ENCODE measurements at regions not wholly inside any gene's neighbourhood (a gene's known extent, or its start where the extent isn't known, plus 50 kb on each side); places are given as distances from the start of the nearest gene placed in this dataset.

DNA sequence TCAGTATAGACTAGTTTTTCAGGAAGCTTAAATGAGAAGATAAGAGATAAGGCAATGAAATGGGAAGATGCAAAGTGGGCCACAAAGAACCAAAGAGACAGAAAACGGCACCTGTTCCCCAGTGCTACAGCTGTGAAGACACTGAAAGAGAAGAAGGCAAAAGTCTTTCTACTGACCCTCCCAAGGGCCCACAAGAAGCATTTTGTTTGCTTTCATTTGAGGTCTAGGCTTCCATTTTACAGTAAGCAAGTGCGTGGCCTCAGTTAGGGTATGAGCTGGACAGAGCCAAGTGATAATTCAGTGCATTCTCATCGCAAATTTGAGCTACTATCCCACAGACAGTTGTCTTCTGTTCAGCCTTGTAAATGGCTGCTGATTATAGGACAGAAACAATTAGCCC, 53.4 kb upstream of the STK17B start:
- Histone ChIP-seq H3K27ac (ENCODE audit: low read depth, low read length) (no peak overlapping the region), H3K36me3 (ENCODE audit: control insufficient read depth in 3 of 3, insufficient read depth in 3 of 3, low read length in 3 of 3) (no peaks in the 10 kb centered on the region), H3K4me3 (ENCODE audit: low read length in 3 of 3) (no peak overlapping the region), H3K9me3 (ENCODE audit: control insufficient read depth in 3 of 3, low read length in 3 of 3) (no peaks in the 10 kb centered on the region), H3K4me1 (ENCODE audit: control insufficient read depth in 3 of 3, insufficient read depth in 3 of 3, low read length in 3 of 3) (no peaks in the 10 kb centered on the region), H3K9ac (ENCODE audit: low read depth in 1 of 3, low read length in 3 of 3) (no peak overlapping the region), H3K27me3 (ENCODE audit: control insufficient read depth in 3 of 3, insufficient read depth in 3 of 3, low read length in 3 of 3) (no peaks in the 10 kb centered on the region)

DNA sequence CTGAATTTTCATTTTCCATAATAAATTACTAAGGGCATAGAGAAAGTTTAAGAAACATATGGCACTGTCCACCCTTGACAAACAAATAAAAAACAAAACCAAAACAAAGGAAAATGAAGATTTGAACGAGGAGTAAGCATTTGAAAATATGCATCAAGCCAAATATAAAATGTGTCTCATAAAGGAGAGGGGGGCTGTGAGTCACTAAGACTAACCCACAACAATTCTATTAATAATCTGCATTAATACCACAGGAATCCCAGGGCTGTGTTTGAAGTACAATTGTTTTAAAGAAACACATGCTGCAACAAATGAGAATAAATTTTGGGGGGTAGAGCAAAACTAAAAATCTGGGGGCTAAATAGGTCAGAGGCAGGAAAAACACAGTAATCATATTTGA, 53.8 kb upstream of the STK17B start:
- no peaks in the 10 kb centered on the region for H3K27me3 ChIP-seq (ENCODE audit: control insufficient read depth in 3 of 3, insufficient read depth in 3 of 3, low read length in 3 of 3)
- H3K4me1 ChIP-seq (ENCODE audit: control insufficient read depth in 3 of 3, insufficient read depth in 3 of 3, low read length in 3 of 3) = no peaks in the 10 kb centered on the region
- no peak overlapping the region for H3K27ac ChIP-seq (ENCODE audit: low read depth, low read length)
- H3K9ac ChIP-seq (ENCODE audit: low read depth in 1 of 3, low read length in 3 of 3) = no peak overlapping the region
- no peak overlapping the region for H3K4me3 ChIP-seq (ENCODE audit: low read length in 3 of 3)
- H3K36me3 ChIP-seq (ENCODE audit: control insufficient read depth in 3 of 3, insufficient read depth in 3 of 3, low read length in 3 of 3) = no peaks in the 10 kb centered on the region
- no peaks in the 10 kb centered on the region for H3K9me3 ChIP-seq (ENCODE audit: control insufficient read depth in 3 of 3, low read length in 3 of 3)

GRCh38 chr2:196226058-196226706, 54.8 kb upstream of the STK17B start:
- Histone ChIP-seq H3K36me3 (ENCODE audit: control insufficient read depth in 3 of 3, insufficient read depth in 3 of 3, low read length in 3 of 3) (no peaks in the 10 kb centered on the region), H3K27ac (ENCODE audit: low read depth, low read length) (no peak overlapping the region), H3K9me3 (ENCODE audit: control insufficient read depth in 3 of 3, low read length in 3 of 3) (no peaks in the 10 kb centered on the region), H3K9ac (ENCODE audit: low read depth in 1 of 3, low read length in 3 of 3) (no peak overlapping the region), H3K27me3 (ENCODE audit: control insufficient read depth in 3 of 3, insufficient read depth in 3 of 3, low read length in 3 of 3) (no peaks in the 10 kb centered on the region), H3K4me1 (ENCODE audit: control insufficient read depth in 3 of 3, insufficient read depth in 3 of 3, low read length in 3 of 3) (no peaks in the 10 kb centered on the region), H3K4me3 (ENCODE audit: low read length in 3 of 3) (no peak overlapping the region)

DNA sequence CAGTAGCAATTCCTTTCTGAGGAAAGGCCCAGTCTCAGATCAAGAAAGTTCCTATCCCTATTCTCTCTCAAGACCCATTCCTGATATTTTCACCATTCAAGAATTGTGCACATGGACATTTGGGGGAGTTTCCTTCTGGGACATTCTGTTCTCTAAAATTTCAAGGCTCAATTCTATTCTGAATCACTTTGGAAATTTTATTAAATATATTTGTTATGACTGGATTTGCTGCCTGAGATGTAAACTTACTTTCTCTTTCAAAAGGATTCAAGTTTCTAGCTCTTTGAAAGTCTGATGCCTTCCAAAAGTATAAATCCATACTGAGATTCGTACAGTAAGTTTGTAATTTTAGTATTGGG, 55.3 kb upstream of the STK17B start:
- Histone ChIP-seq H3K9ac (ENCODE audit: low read depth in 1 of 3, low read length in 3 of 3) (no peak overlapping the region), H3K4me3 (ENCODE audit: low read length in 3 of 3) (no peak overlapping the region), H3K27ac (ENCODE audit: low read depth, low read length) (no peak overlapping the region), H3K27me3 (ENCODE audit: control insufficient read depth in 3 of 3, insufficient read depth in 3 of 3, low read length in 3 of 3) (no peaks in the 10 kb centered on the region), H3K36me3 (ENCODE audit: control insufficient read depth in 3 of 3, insufficient read depth in 3 of 3, low read length in 3 of 3) (no peaks in the 10 kb centered on the region), H3K9me3 (ENCODE audit: control insufficient read depth in 3 of 3, low read length in 3 of 3) (no peaks in the 10 kb centered on the region), H3K4me1 (ENCODE audit: control insufficient read depth in 3 of 3, insufficient read depth in 3 of 3, low read length in 3 of 3) (no peaks in the 10 kb centered on the region)

- no peak overlapping the region for H3K27ac ChIP-seq (ENCODE audit: low read depth, low read length)
Measured at GRCh38 chr2:196229013-196229412, 57.6 kb upstream of the STK17B start.

DNA sequence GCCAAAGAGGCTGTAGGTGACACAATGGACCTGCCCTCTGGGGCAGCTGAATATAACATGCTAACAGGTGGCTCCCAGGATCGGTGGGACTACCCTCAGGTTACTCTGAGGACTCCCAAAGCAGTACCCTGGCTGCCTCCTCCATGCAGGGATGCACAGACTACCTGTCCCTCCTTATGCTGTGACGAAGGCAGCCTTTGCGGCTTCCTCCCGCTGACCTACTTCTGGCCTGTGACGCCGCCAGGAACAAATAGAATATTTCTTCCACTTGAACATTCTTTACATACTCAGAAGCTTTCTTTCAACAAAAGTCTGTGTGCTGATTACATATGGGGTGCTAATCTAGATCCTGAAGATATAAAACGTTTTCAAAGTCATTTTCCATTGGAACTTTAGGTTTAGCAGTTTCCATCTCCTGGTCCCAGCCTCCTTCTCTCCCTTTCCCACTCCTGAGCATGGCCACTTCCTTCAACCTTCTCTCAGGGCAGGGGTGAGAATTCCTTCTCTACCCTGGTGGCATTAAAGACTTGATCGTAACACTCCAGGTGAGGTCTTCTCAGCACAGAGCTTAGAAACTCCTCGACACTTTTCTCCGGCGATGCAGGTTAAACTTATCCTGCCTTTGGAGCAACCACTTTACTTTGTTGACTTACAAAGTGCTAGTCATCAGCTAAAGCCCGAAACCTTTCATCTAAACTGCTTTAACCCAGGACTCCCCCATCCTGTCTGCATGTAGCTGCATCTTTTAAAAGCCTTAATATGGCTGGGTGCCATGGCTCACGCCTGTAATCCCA, 58.9 kb upstream of the STK17B start:
- no peak overlapping the region for H3K4me3 ChIP-seq (ENCODE audit: low read length in 3 of 3)
- H3K36me3 ChIP-seq (ENCODE audit: control insufficient read depth in 3 of 3, insufficient read depth in 3 of 3, low read length in 3 of 3) = no peaks in the 10 kb centered on the region
- H3K27ac ChIP-seq (ENCODE audit: low read depth, low read length) = no peak overlapping the region
- no peak overlapping the region for H3K9ac ChIP-seq (ENCODE audit: low read depth in 1 of 3, low read length in 3 of 3)
- no peaks in the 10 kb centered on the region for H3K9me3 ChIP-seq (ENCODE audit: control insufficient read depth in 3 of 3, low read length in 3 of 3)
- H3K4me1 ChIP-seq (ENCODE audit: control insufficient read depth in 3 of 3, insufficient read depth in 3 of 3, low read length in 3 of 3) = peaks cover 5 to 7% (median 7%) of the 10 kb centered on the region in 3 donors
- H3K27me3 ChIP-seq (ENCODE audit: control insufficient read depth in 3 of 3, insufficient read depth in 3 of 3, low read length in 3 of 3) = no peaks in the 10 kb centered on the region

More at GRCh38 chr2:196229013-196229412, 57.6 kb upstream of the STK17B start:
- H3K4me1 ChIP-seq (ENCODE audit: control insufficient read depth in 3 of 3, insufficient read depth in 3 of 3, low read length in 3 of 3) = peaks cover 5 to 7% (median 7%) of the 10 kb centered on the region in 3 donors
- H3K27me3 ChIP-seq (ENCODE audit: control insufficient read depth in 3 of 3, insufficient read depth in 3 of 3, low read length in 3 of 3) = no peaks in the 10 kb centered on the region
- H3K36me3 ChIP-seq (ENCODE audit: control insufficient read depth in 3 of 3, insufficient read depth in 3 of 3, low read length in 3 of 3) = no peaks in the 10 kb centered on the region
- no peaks in the 10 kb centered on the region for H3K9me3 ChIP-seq (ENCODE audit: control insufficient read depth in 3 of 3, low read length in 3 of 3)
- no peak overlapping the region for H3K9ac ChIP-seq (ENCODE audit: low read depth in 1 of 3, low read length in 3 of 3)
- H3K4me3 ChIP-seq (ENCODE audit: low read length in 3 of 3) = no peak overlapping the region

GRCh38 chr2:196233021-196233804, 61.8 kb upstream of the STK17B start:
- H3K27ac ChIP-seq (ENCODE audit: low read depth, low read length) = peak overlapping the region; percentile 46

DNA sequence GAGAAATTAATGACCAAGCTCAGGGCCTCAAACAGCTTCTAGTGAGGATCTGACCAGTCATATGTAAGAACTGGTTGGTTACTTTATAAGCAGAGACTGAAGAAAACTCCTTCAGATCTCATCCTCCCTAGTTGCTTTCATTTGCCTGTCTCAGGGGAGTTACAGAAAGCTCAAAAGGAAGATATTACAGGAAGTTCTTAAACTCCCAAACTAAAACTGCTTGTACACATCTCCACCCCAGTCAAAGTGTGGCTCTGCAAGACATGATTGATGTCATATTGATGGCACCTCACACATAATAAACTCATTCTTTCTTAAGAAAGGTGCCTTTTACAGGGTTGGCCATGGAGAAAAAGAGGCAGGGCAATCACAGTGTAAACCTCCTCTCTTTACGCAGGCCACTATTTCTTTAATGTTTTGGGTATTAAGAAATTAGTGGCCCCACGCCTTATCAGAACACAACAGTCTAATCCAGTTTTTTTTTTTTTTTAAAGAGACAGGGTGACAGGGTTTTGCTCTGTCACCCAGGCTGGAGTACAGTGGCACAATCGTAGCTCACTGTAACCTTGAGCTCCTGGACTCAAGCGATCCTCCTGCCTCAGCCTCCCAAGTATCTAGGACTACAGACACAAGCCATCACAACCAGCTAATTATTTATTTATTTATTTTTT, 62.6 kb upstream of the STK17B start:
- Histone ChIP-seq H3K9ac (ENCODE audit: low read depth in 1 of 3, low read length in 3 of 3) (no peak overlapping the region), H3K36me3 (ENCODE audit: control insufficient read depth in 3 of 3, insufficient read depth in 3 of 3, low read length in 3 of 3) (no peaks in the 10 kb centered on the region), H3K4me1 (ENCODE audit: control insufficient read depth in 3 of 3, insufficient read depth in 3 of 3, low read length in 3 of 3) (peaks cover 5 to 7% (median 7%) of the 10 kb centered on the region in 3 donors), H3K9me3 (ENCODE audit: control insufficient read depth in 3 of 3, low read length in 3 of 3) (no peaks in the 10 kb centered on the region), H3K27me3 (ENCODE audit: control insufficient read depth in 3 of 3, insufficient read depth in 3 of 3, low read length in 3 of 3) (no peaks in the 10 kb centered on the region), H3K4me3 (ENCODE audit: low read length in 3 of 3) (no peak overlapping the region), H3K27ac (ENCODE audit: low read depth, low read length) (peak overlapping the region; percentile 46)

More at GRCh38 chr2:196233021-196233804, 61.8 kb upstream of the STK17B start:
- H3K4me3 ChIP-seq (ENCODE audit: low read length in 3 of 3) = no peak overlapping the region
- no peaks in the 10 kb centered on the region for H3K9me3 ChIP-seq (ENCODE audit: control insufficient read depth in 3 of 3, low read length in 3 of 3)
- peaks cover 5 to 7% (median 7%) of the 10 kb centered on the region in 3 donors for H3K4me1 ChIP-seq (ENCODE audit: control insufficient read depth in 3 of 3, insufficient read depth in 3 of 3, low read length in 3 of 3)
- H3K9ac ChIP-seq (ENCODE audit: low read depth in 1 of 3, low read length in 3 of 3) = no peak overlapping the region
- H3K36me3 ChIP-seq (ENCODE audit: control insufficient read depth in 3 of 3, insufficient read depth in 3 of 3, low read length in 3 of 3) = no peaks in the 10 kb centered on the region
- no peaks in the 10 kb centered on the region for H3K27me3 ChIP-seq (ENCODE audit: control insufficient read depth in 3 of 3, insufficient read depth in 3 of 3, low read length in 3 of 3)

DNA sequence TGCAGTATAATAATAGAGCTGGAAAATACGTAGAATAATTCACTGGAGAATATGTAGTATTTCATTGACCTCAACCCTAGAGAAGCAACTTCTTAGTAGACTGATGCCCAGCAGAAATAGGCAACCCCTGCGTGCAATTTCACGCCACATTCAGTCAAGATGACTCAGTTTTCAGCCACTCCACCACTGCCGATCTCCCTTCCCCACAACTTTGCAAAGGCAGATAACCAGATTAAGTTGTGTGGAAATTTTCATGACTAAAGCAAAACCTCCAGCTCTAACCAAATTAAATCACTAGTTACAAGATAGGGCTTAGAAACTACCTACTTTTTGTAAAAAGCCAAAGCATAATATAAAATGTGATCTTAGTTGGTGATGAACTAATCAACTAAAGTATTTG, 63.3 kb upstream of the STK17B start:
- Histone ChIP-seq H3K9ac (ENCODE audit: low read depth in 1 of 3, low read length in 3 of 3) (no peak overlapping the region), H3K27ac (ENCODE audit: low read depth, low read length) (no peak overlapping the region), H3K4me1 (ENCODE audit: control insufficient read depth in 3 of 3, insufficient read depth in 3 of 3, low read length in 3 of 3) (peaks cover 5 to 8% (median 7%) of the 10 kb centered on the region in 3 donors)

More for the DNA sequence above, 63.3 kb upstream of the STK17B start:
- Histone ChIP-seq H3K36me3 (ENCODE audit: control insufficient read depth in 3 of 3, insufficient read depth in 3 of 3, low read length in 3 of 3) (no peaks in the 10 kb centered on the region), H3K9me3 (ENCODE audit: control insufficient read depth in 3 of 3, low read length in 3 of 3) (no peaks in the 10 kb centered on the region), H3K4me3 (ENCODE audit: low read length in 3 of 3) (no peak overlapping the region), H3K27me3 (ENCODE audit: control insufficient read depth in 3 of 3, insufficient read depth in 3 of 3, low read length in 3 of 3) (no peaks in the 10 kb centered on the region)
